GM12878 (cell line): ENCODE measurements at regions not wholly inside any gene's neighbourhood (a gene's known extent, or its start where the extent isn't known, plus 50 kb on each side); places are given as distances from the start of the nearest gene placed in this dataset.

Experiments used
- ATAC-seq: fragments of 200-7000 bp; cut with Tn5 transposase; 3 replicates; pipeline ENCODE4 v1.9.1; 2020; ENCODE audit warnings: mild to moderate bottlenecking, moderate library complexity
- BruUV-seq: library from RNA; stranded (reverse); fragments of 400-500 nt; replicated peaks from 2 replicates; lab custom pipeline; 2021; lab: Mats Ljungman, UMichigan
- CTCF ChIA-PET: fragments of 300-600 bp; sonication (Branson Sonifier 250); formaldehyde crosslinking; extraction: SDS; loops from one replicate; lab custom pipeline; 2021; ENCODE audit warnings: inconsistent platforms; lab: Yijun Ruan, JAX
- POLR2A ChIA-PET: fragments of 350-600 bp; formaldehyde crosslinking; extraction: SDS; loops from one replicate; lab custom pipeline; 2021; ENCODE audit warnings: inconsistent platforms; lab: Charles Lee
- RAD21 ChIA-PET: fragments of 300-600 bp; sonication (Branson Sonifier 250); formaldehyde crosslinking; loops from one replicate; lab custom pipeline; 2023; ENCODE audit warnings: antibody characterized with exemption; ENCODE audit not compliant: unreplicated experiment; lab: Charles Lee
- SMC1A ChIA-PET: fragments of 300-600 bp; sonication (Branson Sonifier 250); formaldehyde crosslinking; loops from one replicate; lab custom pipeline; 2023; ENCODE audit not compliant: unreplicated experiment, uncharacterized antibody; lab: Charles Lee
- DNase-seq: peaks from one replicate; pipeline ENCODE4 v3.0.0-alpha.2; 2011; ENCODE audit warnings: low read depth, low spot score
- FAIRE-seq: peaks from 3 replicates; lab custom pipeline; 2011; peaks lifted over from hg19 to GRCh38; lab: Jason Lieb, UNC
- H2AFZ ChIP-seq: 2 replicates; pipeline ENCODE4 v1.6.0; 2011; ENCODE audit warnings: low read depth, low read length, control low read depth; ENCODE audit not compliant: control insufficient read depth
- H3K27ac ChIP-seq: 2 replicates; pipeline ENCODE4 v1.5.1; 2011; ENCODE audit warnings: control low read depth; ENCODE audit not compliant: control insufficient read depth, insufficient read depth
- H3K27me3 ChIP-seq, 2 experiments: replicated peaks in 1 of 2; 2 replicates each; pipeline versions ENCODE4 v1.6.0 to v1.6.1; 2011; ENCODE audit warnings: low read length in 1 of 2; ENCODE audit not compliant: control insufficient read depth in 2 of 2, insufficient read depth in 2 of 2
- H3K36me3 ChIP-seq, 2 experiments: 2 replicates each; pipeline ENCODE4 v1.5.1; 2011; ENCODE audit warnings: low read length in 1 of 2; ENCODE audit not compliant: control insufficient read depth in 2 of 2, insufficient read depth in 2 of 2
- H3K4me1 ChIP-seq: 2 replicates; pipeline ENCODE4 v1.6.1; 2011; ENCODE audit warnings: mild to moderate bottlenecking, low read length, moderate library complexity, mixed read lengths; ENCODE audit not compliant: control insufficient read depth, insufficient read depth
- H3K4me2 ChIP-seq: 2 replicates; pipeline ENCODE4 v1.6.0; 2011; ENCODE audit warnings: control low read depth; ENCODE audit not compliant: control insufficient read depth, insufficient read depth
- H3K4me3 ChIP-seq: fragments of 200-600 bp; sonication (generic); 2 replicates; pipeline ENCODE4 v1.5.1; 2016
- H3K79me2 ChIP-seq: 2 replicates; pipeline ENCODE4 v1.6.0; 2011; ENCODE audit warnings: low read length; ENCODE audit not compliant: control insufficient read depth, insufficient read depth
- H3K9ac ChIP-seq: 2 replicates; pipeline ENCODE4 v1.8.0; 2011; ENCODE audit warnings: low read length, control low read depth, mixed read lengths; ENCODE audit not compliant: control insufficient read depth, insufficient read depth
- H3K9me3 ChIP-seq: replicated peaks from 3 replicates; pipeline ENCODE4 v1.5.1; 2011; ENCODE audit warnings: mild to moderate bottlenecking, low read length; ENCODE audit not compliant: control insufficient read depth, insufficient read depth
- H4K20me1 ChIP-seq: 2 replicates; pipeline ENCODE4 v1.6.0; 2011; ENCODE audit not compliant: control insufficient read depth, insufficient read depth
- FOXM1 ChIP-seq: IDR thresholded peaks from 2 replicates; pipeline ENCODE4 v1.6.1; 2012; ENCODE audit warnings: low read depth, mild to moderate bottlenecking, inconsistent platforms, low read length, moderate library complexity
- MTA2 ChIP-seq: fragments of 450-650 bp; IDR thresholded peaks from 2 replicates; pipeline ENCODE4 v1.6.1; 2016; ENCODE audit warnings: low read depth, mild to moderate bottlenecking, moderate library complexity
- NFYB ChIP-seq: IDR thresholded peaks from 2 replicates; pipeline ENCODE4 v1.6.1; 2011; ENCODE audit warnings: low read depth, mild to moderate bottlenecking, low read length, improper control_type of control experiment, moderate library complexity; ENCODE audit not compliant: insufficient read depth
- PAX8 ChIP-seq: fragments of 450-650 bp; IDR thresholded peaks from 2 replicates; pipeline ENCODE4 v1.6.1; 2017; ENCODE audit warnings: mild to moderate bottlenecking, moderate library complexity
- POLR2AphosphoS2 ChIP-seq: IDR thresholded peaks from 2 replicates; pipeline ENCODE4 v1.6.1; 2011; ENCODE audit warnings: low read depth, mild to moderate bottlenecking, low read length, improper control_type of control experiment, moderate library complexity
- SIX5 ChIP-seq: IDR thresholded peaks from 2 replicates; pipeline ENCODE4 v1.6.1; 2011; ENCODE audit warnings: mild to moderate bottlenecking, low read depth, low read length, moderate library complexity; ENCODE audit not compliant: severe bottlenecking
- TAF1 ChIP-seq: IDR thresholded peaks from 2 replicates; pipeline ENCODE4 v1.6.1; 2011; ENCODE audit warnings: mild to moderate bottlenecking, low read depth, low read length, borderline replicate concordance
- ZNF274 ChIP-seq: IDR thresholded peaks from one replicate; pipeline ENCODE4 v1.8.0; 2011; ENCODE audit not compliant: insufficient read length, insufficient read depth
- WGBS: methylation state at CpG from one replicate; pipeline ENCODE4 v1.1.6; 2016; ENCODE audit warnings: low lambda C conversion rate; ENCODE audit not compliant: insufficient replicate concordance, insufficient coverage; ENCODE audit errors: missing lambda C conversion rate; 5-methylcytosine and 5-hydroxymethylcytosine counted together
- in situ Hi-C: fragments of 300-500 bp; cut with MboI; formaldehyde crosslinking; loops from 9 replicates; pipeline ENCODE4 v1.14.3; 2018; ENCODE audit warnings: mixed read lengths
- intact Hi-C: fragments of 100-400 bp; cut with micrococcal nuclease; formaldehyde crosslinking; loops from one replicate; pipeline ENCODE4 v1.14.2; 2022; ENCODE audit not compliant: unreplicated experiment
- TF ChIP-seq, protein P1 (sequence below): fragments of 450-650 bp; IDR thresholded peaks from 2 replicates; pipeline ENCODE4 v1.6.1; 2016; ENCODE audit warnings: mild to moderate bottlenecking
- TF ChIP-seq, protein P2 (sequence below): fragments of 150-350 bp; IDR thresholded peaks from 2 replicates; pipeline ENCODE4 v1.6.1; 2014; ENCODE audit warnings: mild to moderate bottlenecking, low read depth, low read length
- TF ChIP-seq, protein P3 (sequence below): fragments of 150-350 bp; IDR thresholded peaks from 2 replicates; pipeline ENCODE4 v1.6.1; 2016; ENCODE audit warnings: low read depth, low read length

DNA sequence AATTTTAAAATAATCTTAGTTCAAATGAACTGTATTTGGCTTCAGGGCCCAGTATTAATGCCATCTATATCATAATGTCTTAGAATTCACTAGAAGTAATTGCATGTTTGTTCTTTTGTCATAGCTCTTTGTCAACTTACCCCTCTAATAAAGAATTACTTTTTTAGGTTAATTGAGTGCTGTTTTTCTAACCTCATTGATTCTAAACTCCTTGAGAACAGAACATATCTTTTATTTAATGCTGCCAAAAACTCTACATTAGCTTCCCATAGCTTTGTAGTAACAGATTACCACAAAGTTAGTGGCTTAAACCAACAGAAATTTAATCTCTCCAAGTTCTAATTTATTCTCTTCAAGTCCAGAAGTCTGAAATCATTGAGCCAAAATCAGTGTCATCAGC is 242.4 kb downstream of the LURAP1L start:
- Histone ChIP-seq H3K36me3 (no peaks in the 10 kb centered on the region), H3K79me2 (no peaks in the 10 kb centered on the region), H3K4me3 (no peak overlapping the region), H3K9ac (no peak overlapping the region), H3K4me2 (no peak overlapping the region), H2AFZ (no peak overlapping the region), H4K20me1 (no peaks in the 10 kb centered on the region), H3K9me3 (no peaks in the 10 kb centered on the region), H3K27me3 (no peaks in the 10 kb centered on the region), H3K27ac (no peak overlapping the region), H3K4me1 (no peaks in the 10 kb centered on the region)
- ChIA-PET CTCF (interaction anchor here (0.6 kb wide), 1 partner anchor 1928 kb away, joined by 4 read pairs; no protein-coding TSS in a partner anchor), POLR2A (no interaction called here), RAD21 (no interaction called here), SMC1A (no interaction called here)
- in situ Hi-C loops: no loop called here
- no peak for ATAC-seq
- DNase-seq: no peak
- intact Hi-C loops: no loop called here
- no TSS peak for BruUV-seq
- TF ChIP-seq NFYB (no peak), PAX8 (no peak)
- FAIRE-seq: no peak

DNA sequence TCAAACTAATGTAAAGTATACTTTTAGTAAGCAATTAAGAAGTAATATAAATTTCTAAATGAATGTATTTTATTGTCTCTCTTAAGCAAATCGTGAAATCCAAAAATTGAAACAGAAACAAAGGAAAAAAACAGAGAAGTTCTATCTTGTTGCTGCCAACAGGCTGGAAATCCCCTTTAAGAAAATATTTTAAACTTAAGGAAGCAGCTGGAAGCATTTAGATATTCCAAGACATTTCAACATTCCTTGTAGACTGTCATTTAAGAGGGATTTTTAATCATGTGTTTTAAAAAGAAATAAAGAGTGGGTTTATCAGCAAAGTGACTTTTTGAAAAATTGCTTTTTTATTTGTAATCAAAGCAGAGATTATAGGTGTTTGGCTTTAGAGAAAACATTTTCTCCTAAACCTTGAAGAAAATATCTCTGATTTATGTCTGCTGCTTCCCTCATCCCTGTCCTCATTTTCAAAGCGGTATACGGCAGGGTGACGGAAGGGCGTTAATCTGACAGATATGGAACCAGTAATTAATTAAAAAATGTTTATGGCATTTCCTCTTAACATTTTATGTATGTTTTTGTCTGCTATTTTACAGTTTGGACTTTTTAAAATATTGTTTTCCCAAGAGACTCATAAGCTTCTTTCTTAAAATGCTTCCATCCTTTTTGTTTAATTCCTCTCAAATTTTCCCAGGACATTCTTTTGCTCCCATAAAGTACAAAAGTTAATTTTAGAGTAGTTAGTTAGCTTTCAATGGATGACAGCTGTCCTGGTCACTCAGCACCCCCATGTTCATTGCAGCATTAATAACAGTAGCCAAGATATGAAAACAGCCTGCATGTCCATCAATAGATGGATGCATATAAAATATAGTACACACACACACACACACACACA is 245.6 kb downstream of the LURAP1L start:
- H3K9ac ChIP-seq: no peak overlapping the region
- H3K27ac ChIP-seq: no peak overlapping the region
- BruUV-seq: no TSS peak
- ChIA-PET SMC1A (no interaction called here), RAD21 (no interaction called here), POLR2A (no interaction called here), CTCF (no interaction called here)
- no peaks in the 10 kb centered on the region for H3K9me3 ChIP-seq
- FAIRE-seq: no peak
- no peaks in the 10 kb centered on the region for H3K79me2 ChIP-seq
- no peak for ATAC-seq
- no peaks in the 10 kb centered on the region for H3K27me3 ChIP-seq
- DNase-seq: no peak
- WGBS: 55% methylated on average over 5 of the region's 5 CpGs
- H3K4me3 ChIP-seq: no peak overlapping the region
- in situ Hi-C loops (no loop called here), intact Hi-C loops (no loop called here)
- no peaks in the 10 kb centered on the region for H4K20me1 ChIP-seq
- H3K4me1 ChIP-seq: no peaks in the 10 kb centered on the region
- no peak overlapping the region for H3K4me2 ChIP-seq
- H2AFZ ChIP-seq: no peak overlapping the region
- no peaks in the 10 kb centered on the region for H3K36me3 ChIP-seq
- TF ChIP-seq, protein P1, sequence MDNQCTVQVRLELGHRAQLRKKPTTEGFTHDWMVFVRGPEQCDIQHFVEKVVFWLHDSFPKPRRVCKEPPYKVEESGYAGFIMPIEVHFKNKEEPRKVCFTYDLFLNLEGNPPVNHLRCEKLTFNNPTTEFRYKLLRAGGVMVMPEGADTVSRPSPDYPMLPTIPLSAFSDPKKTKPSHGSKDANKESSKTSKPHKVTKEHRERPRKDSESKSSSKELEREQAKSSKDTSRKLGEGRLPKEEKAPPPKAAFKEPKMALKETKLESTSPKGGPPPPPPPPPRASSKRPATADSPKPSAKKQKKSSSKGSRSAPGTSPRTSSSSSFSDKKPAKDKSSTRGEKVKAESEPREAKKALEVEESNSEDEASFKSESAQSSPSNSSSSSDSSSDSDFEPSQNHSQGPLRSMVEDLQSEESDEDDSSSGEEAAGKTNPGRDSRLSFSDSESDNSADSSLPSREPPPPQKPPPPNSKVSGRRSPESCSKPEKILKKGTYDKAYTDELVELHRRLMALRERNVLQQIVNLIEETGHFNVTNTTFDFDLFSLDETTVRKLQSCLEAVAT: no peak
- TF ChIP-seq FOXM1: no peak
- TF ChIP-seq, protein P2, sequence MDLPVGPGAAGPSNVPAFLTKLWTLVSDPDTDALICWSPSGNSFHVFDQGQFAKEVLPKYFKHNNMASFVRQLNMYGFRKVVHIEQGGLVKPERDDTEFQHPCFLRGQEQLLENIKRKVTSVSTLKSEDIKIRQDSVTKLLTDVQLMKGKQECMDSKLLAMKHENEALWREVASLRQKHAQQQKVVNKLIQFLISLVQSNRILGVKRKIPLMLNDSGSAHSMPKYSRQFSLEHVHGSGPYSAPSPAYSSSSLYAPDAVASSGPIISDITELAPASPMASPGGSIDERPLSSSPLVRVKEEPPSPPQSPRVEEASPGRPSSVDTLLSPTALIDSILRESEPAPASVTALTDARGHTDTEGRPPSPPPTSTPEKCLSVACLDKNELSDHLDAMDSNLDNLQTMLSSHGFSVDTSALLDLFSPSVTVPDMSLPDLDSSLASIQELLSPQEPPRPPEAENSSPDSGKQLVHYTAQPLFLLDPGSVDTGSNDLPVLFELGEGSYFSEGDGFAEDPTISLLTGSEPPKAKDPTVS: no peak
- no peak for TF ChIP-seq POLR2AphosphoS2
- TF ChIP-seq MTA2: no peak
- TF ChIP-seq, protein P3, sequence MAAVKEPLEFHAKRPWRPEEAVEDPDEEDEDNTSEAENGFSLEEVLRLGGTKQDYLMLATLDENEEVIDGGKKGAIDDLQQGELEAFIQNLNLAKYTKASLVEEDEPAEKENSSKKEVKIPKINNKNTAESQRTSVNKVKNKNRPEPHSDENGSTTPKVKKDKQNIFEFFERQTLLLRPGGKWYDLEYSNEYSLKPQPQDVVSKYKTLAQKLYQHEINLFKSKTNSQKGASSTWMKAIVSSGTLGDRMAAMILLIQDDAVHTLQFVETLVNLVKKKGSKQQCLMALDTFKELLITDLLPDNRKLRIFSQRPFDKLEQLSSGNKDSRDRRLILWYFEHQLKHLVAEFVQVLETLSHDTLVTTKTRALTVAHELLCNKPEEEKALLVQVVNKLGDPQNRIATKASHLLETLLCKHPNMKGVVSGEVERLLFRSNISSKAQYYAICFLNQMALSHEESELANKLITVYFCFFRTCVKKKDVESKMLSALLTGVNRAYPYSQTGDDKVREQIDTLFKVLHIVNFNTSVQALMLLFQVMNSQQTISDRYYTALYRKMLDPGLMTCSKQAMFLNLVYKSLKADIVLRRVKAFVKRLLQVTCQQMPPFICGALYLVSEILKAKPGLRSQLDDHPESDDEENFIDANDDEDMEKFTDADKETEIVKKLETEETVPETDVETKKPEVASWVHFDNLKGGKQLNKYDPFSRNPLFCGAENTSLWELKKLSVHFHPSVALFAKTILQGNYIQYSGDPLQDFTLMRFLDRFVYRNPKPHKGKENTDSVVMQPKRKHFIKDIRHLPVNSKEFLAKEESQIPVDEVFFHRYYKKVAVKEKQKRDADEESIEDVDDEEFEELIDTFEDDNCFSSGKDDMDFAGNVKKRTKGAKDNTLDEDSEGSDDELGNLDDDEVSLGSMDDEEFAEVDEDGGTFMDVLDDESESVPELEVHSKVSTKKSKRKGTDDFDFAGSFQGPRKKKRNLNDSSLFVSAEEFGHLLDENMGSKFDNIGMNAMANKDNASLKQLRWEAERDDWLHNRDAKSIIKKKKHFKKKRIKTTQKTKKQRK: no peak
- TF ChIP-seq ZNF274: no peak
- no peak for TF ChIP-seq TAF1
- TF ChIP-seq SIX5: no peak
